ENCODE measurements at regions not wholly inside any gene's neighbourhood (a gene's known extent, or its start where the extent isn't known, plus 50 kb on each side); places are given as distances from the start of the nearest gene placed in this dataset.
"Not testable (repeated sequence)": the region's sequence is repeated elsewhere in the genome, so short reads cannot be mapped to it uniquely, and the experiment has no call there.

DNA sequence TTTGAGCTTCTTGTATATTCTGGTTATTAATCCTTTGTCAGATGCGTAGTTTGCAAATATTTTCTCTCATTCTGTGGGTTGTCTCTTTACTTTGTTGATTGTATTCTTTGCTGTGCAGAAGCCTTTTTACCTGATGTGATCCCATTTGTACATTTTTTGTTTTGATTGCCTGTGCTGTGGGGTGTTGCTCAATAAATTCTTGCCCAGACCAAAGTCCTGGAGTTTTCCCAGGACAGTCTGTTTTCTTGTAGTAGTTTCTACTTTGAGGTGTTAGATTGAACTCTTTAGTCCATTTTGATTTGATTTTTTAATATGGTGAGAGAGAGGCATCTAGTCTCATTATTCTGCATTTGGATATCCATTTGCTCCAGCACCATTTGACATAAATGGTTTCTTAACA lies 588.7 kb upstream of the MBL2 start:
- H3K36me3 ChIP-seq (replicated peaks): no peaks in the 10 kb centered on the region
- H3K27me3 ChIP-seq (ENCODE audit: low read depth): no peaks in the 10 kb centered on the region
- no peaks in the 10 kb centered on the region for H3K9me3 ChIP-seq
- H3K4me1 ChIP-seq: peaks cover 12% of the 10 kb centered on the region
- H3K4me3 ChIP-seq: no peak overlapping the region
- in situ Hi-C loops (cut with MboI; ENCODE audit: low sequenced_read_pairs): no loop called here
- no peak for DNase-seq (ENCODE audit: low spot score in 2 of 2)

DNA sequence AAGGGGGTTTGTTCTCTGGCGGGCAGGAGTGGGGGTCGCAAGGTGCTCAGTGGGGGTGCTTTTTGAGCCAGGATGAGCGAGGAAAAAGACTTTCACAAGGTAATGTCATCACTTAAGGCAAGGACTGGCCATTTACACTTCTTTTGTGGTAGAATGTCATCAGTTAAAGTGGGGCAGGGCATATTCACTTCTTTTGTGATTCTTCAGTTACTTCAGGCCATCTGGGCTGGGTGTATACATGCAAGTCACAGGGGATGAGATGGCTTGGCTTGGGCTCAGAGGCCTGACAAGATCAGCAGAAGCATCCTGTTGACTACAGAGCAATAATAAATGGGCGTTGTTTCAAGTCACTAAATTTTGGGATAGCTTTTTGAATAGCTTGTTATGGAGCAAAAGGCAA lies 586.4 kb upstream of the MBL2 start:
- H3K4me3 ChIP-seq; in situ Hi-C loops (cut with MboI; ENCODE audit: low sequenced_read_pairs); DNase-seq (ENCODE audit: low spot score in 2 of 2); H3K4me1 ChIP-seq; H3K27me3 ChIP-seq (ENCODE audit: low read depth); H3K36me3 ChIP-seq (replicated peaks); H3K9me3 ChIP-seq: not testable (repeated sequence)

DNA sequence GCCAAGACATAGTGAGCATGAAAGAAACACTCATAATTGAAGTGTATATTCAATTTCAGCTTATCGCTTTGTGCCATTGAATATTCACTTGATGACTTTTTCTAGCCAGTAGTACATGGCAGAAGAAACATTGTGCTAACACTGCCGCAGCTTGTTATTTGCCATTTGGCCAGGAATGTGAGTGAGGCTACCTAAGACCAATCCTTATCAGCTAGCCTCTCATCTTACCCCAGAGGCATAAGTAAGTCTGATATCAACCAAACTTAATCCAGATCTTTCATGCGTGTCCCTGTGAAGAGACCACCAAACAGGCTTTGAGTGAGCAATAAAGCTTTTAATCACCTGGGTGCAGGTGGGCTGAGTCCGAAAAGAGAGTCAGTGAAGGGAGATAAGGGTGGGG lies 586.0 kb upstream of the MBL2 start:
- Histone ChIP-seq H3K4me3 (no peak overlapping the region), H3K27me3 (ENCODE audit: low read depth) (no peaks in the 10 kb centered on the region), H3K9me3 (no peaks in the 10 kb centered on the region), H3K36me3 (replicated peaks) (no peaks in the 10 kb centered on the region), H3K4me1 (peaks cover 6% of the 10 kb centered on the region)
- in situ Hi-C loops (cut with MboI; ENCODE audit: low sequenced_read_pairs): no loop called here
- DNase-seq (ENCODE audit: low spot score in 2 of 2): no peak

DNA sequence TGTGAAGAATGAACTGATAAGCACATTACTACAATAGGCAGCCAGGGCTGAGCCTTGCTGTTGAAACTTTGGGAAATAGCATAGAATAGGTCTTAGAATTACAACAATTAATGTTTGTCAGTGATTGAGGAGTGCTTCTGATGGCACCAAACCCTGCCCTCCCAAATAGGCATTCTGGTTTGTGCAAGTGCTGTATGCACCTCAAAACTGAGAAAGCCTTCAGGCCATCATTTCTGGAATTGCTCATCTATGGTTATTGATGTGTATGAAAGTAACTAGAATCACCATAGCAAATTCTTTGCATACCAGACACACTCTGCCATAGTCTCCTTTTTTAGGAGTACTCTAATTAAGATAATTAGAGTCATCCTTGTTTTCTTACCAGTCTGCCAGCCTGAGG lies 585.0 kb upstream of the MBL2 start:
- in situ Hi-C loops (cut with MboI; ENCODE audit: low sequenced_read_pairs): no loop called here
- peaks cover 6% of the 10 kb centered on the region for H3K4me1 ChIP-seq
- DNase-seq (ENCODE audit: low spot score in 2 of 2): no peak

DNA sequence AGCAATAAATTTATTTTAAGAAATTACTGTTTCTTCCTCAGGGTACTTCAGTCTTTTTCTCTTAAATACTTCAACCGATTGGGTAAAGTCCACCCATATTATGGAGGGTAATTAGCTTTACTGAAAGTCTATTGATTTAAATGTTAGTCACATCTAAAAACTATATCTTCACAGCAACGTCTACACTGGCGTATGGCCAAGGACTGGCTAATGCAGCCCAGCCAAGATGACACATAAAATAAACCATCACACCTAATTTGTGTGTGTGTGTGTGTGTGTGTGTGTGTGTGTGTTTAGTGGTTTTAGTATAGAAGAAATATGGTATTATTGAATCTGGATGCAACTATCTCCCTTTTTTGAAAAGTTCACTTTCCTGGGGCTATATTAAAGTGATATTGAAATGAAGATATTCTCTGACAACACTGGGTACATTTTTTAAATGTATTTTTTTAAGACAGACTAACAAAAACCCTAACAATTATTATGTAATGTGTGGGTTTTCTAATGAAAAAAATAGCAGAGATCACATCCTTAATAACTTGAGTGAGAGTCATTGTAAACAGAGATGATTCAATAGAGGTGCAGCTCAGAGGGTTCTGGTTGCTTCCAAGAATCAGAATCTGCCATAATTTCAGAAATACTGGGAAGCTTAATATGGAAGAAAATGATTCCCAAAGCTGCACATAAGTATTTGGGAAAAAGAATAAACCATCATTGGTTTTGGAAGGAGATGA lies 584.2 kb upstream of the MBL2 start:
- Histone ChIP-seq H3K4me3 (no peak overlapping the region), H3K4me1 (peaks cover 6% of the 10 kb centered on the region), H3K27me3 (ENCODE audit: low read depth) (no peaks in the 10 kb centered on the region), H3K9me3 (no peaks in the 10 kb centered on the region), H3K36me3 (replicated peaks) (no peaks in the 10 kb centered on the region)
- in situ Hi-C loops (cut with MboI; ENCODE audit: low sequenced_read_pairs): no loop called here
- no peak for DNase-seq (ENCODE audit: low spot score in 2 of 2)

More for the DNA sequence above, 585.0 kb upstream of the MBL2 start:
- H3K4me3 ChIP-seq: no peak overlapping the region
- H3K9me3 ChIP-seq: no peaks in the 10 kb centered on the region
- H3K36me3 ChIP-seq (replicated peaks): no peaks in the 10 kb centered on the region
- no peaks in the 10 kb centered on the region for H3K27me3 ChIP-seq (ENCODE audit: low read depth)

- H3K27me3 ChIP-seq (ENCODE audit: low read depth); H3K4me1 ChIP-seq; DNase-seq (ENCODE audit: low spot score in 2 of 2); in situ Hi-C loops (cut with MboI; ENCODE audit: low sequenced_read_pairs); H3K4me3 ChIP-seq; H3K9me3 ChIP-seq; H3K36me3 ChIP-seq (replicated peaks): not testable (repeated sequence)
Observed at GRCh38 chr10:53342531-53342930, 569.9 kb upstream of the MBL2 start.

- H3K4me3 ChIP-seq; H3K36me3 ChIP-seq (replicated peaks); DNase-seq (ENCODE audit: low spot score in 2 of 2); H3K4me1 ChIP-seq; in situ Hi-C loops (cut with MboI; ENCODE audit: low sequenced_read_pairs); H3K9me3 ChIP-seq; H3K27me3 ChIP-seq (ENCODE audit: low read depth): not testable (repeated sequence)
Observed at GRCh38 chr10:53338199-53338598, 565.6 kb upstream of the MBL2 start.

DNA sequence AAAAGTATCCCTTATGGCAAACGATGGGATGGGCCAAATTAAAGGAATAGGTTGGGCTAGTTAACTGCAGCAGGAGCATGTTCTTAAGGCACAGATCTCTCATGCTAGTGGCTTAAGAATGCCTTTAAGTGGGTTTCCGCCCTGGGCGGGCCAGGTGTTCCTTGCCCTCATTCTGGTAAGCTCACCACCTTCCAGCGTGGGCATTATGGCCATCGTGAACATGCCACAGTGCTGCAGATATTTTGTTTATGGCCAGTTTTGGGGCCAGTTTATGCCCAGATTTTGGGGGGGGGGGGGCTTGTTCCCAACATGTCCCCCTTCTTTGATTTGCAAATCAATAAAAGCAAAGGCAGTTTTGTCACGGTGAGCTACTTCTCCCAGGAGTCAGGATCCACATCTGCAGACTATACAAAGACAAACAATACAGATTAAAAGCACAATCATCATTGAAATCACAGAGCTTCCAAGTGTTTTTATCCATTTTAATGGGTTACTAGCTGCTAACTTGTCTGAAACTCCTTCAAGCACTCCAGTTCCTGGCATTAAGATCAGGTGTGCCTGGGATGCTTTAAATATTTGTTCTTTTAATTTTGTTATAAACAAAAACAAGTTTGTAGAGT lies 563.3 kb upstream of the MBL2 start:
- H3K36me3 ChIP-seq (replicated peaks); DNase-seq (ENCODE audit: low spot score in 2 of 2); in situ Hi-C loops (cut with MboI; ENCODE audit: low sequenced_read_pairs); H3K9me3 ChIP-seq; H3K4me1 ChIP-seq; H3K27me3 ChIP-seq (ENCODE audit: low read depth); H3K4me3 ChIP-seq: not testable (repeated sequence)

- in situ Hi-C loops (cut with MboI; ENCODE audit: low sequenced_read_pairs): no loop called here
Observed at GRCh38 chr10:53331460-53331859, 558.9 kb upstream of the MBL2 start.

DNA sequence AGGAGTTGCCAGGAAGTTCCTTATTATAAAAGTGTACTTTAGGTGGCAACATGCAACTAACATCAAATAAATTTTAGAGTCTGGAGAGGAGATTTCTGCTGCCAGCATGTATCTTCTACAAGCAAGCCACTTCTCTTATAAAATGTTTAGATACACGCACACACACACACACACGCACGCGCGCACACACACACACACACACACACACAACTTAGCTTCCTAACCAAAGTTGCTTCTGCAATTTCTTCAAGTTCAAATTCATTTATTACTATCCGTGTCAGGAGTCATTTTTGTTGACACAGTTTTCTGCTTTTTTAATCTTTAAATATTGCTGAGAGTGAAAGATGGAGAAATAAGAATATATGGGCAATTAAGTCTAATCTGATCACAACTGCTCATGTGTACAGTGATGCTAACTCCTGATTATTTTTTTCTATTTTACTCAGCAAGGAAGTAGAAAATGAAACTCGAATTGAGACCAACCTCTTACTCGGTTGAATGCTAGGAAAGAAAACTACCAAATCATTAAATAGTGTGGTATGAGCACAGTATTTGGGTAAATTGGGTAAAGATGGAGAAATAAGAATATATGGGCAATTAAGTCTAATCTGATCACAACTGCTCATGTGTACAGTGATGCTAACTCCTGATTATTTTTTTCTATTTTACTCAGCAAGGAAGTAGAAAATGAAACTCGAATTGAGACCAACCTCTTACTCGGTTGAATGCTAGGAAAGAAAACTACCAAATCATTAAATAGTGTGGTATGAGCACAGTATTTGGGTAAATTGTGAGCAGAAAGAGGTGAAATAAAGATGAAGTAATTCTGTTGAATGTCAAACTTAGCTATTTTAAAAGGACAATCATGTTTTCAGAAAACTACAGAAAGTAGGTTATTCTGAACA lies 554.1 kb upstream of the MBL2 start:
- H3K36me3 ChIP-seq (replicated peaks); H3K4me3 ChIP-seq; in situ Hi-C loops (cut with MboI; ENCODE audit: low sequenced_read_pairs); H3K9me3 ChIP-seq; H3K4me1 ChIP-seq; DNase-seq (ENCODE audit: low spot score in 2 of 2); H3K27me3 ChIP-seq (ENCODE audit: low read depth): not testable (repeated sequence)

More at GRCh38 chr10:53331460-53331859, 558.9 kb upstream of the MBL2 start:
- no peaks in the 10 kb centered on the region for H3K27me3 ChIP-seq (ENCODE audit: low read depth)
- H3K4me1 ChIP-seq: no peaks in the 10 kb centered on the region; the same call in 1 of the 2 replicates
- no peaks in the 10 kb centered on the region for H3K36me3 ChIP-seq (replicated peaks)
- H3K9me3 ChIP-seq: no peaks in the 10 kb centered on the region
- no peak overlapping the region for H3K4me3 ChIP-seq
- no peak for DNase-seq (ENCODE audit: low spot score in 2 of 2)

DNA sequence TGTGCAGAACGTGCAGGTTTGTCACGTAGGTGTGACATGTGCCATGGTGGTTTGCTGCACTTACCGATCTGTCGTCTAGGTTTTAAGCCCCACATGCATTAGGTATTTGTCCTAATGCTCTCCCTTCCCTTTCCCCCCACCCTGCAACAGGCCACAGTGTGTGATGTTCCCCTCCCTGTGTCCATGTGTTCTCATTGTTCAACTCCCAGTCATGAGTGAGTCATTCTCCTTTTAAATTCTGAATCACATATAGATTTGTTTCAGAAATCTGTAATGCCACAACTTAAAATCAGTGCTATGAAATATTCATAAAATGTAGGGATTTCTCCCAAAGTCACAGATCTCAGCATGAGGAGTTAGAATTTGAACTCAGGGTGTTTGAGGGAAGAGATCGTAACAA lies 552.5 kb upstream of the MBL2 start:
- no peaks in the 10 kb centered on the region for H3K4me1 ChIP-seq
- no peaks in the 10 kb centered on the region for H3K36me3 ChIP-seq (replicated peaks)
- in situ Hi-C loops (cut with MboI; ENCODE audit: low sequenced_read_pairs): no loop called here
- DNase-seq (ENCODE audit: low spot score in 2 of 2): no peak
- H3K4me3 ChIP-seq: no peak overlapping the region
- no peaks in the 10 kb centered on the region for H3K27me3 ChIP-seq (ENCODE audit: low read depth)
- no peaks in the 10 kb centered on the region for H3K9me3 ChIP-seq

- DNase-seq (ENCODE audit: low spot score in 2 of 2): peak in 1 of 2 experiments; percentile 39
- Histone ChIP-seq H3K4me3 (no peak overlapping the region), H3K36me3 (replicated peaks) (no peaks in the 10 kb centered on the region), H3K27me3 (ENCODE audit: low read depth) (no peaks in the 10 kb centered on the region), H3K4me1 (peaks cover 20% of the 10 kb centered on the region), H3K9me3 (no peaks in the 10 kb centered on the region)
- in situ Hi-C loops (cut with MboI; ENCODE audit: low sequenced_read_pairs): no loop called here
Observed at GRCh38 chr10:53315709-53316108, 543.1 kb upstream of the MBL2 start.

DNA sequence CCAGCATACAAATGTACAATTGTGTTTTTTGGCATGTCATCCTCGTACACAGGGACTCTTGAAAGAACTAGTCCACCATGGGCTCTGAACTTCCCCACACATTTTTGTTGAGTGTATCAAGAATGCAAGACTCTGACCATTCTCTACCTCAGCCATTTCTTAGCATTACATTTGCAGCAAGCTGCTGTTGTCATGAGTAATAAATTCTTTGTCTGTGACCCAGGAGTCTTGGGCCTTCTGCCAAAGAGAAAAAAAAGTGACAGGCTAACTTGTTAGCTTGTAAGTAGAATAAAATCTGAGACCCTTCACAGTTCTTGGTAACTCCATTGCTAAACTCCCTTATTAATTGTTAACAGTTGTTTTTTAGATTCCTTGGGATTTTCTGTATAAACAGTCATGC lies 542.3 kb upstream of the MBL2 start:
- H3K9me3 ChIP-seq: no peaks in the 10 kb centered on the region
- peaks cover 20% of the 10 kb centered on the region for H3K4me1 ChIP-seq
- in situ Hi-C loops (cut with MboI; ENCODE audit: low sequenced_read_pairs): no loop called here
- no peaks in the 10 kb centered on the region for H3K36me3 ChIP-seq (replicated peaks)
- H3K27me3 ChIP-seq (ENCODE audit: low read depth): no peaks in the 10 kb centered on the region
- DNase-seq (ENCODE audit: low spot score in 2 of 2): peak; percentile 46 to 57
- H3K4me3 ChIP-seq: no peak overlapping the region

- in situ Hi-C loops (cut with MboI; ENCODE audit: low sequenced_read_pairs): no loop called here
- no peak for DNase-seq (ENCODE audit: low spot score in 2 of 2)
- Histone ChIP-seq H3K36me3 (replicated peaks) (no peaks in the 10 kb centered on the region), H3K9me3 (no peaks in the 10 kb centered on the region), H3K27me3 (ENCODE audit: low read depth) (no peaks in the 10 kb centered on the region), H3K4me3 (no peak overlapping the region), H3K4me1 (no peaks in the 10 kb centered on the region)
Observed at GRCh38 chr10:53298443-53298842, 525.9 kb upstream of the MBL2 start.

Data from HAP-1 (cell line).